22Rv1 (cell line): ENCODE measurements at regions not wholly inside any gene's neighbourhood (a gene's known extent, or its start where the extent isn't known, plus 50 kb on each side); places are given as distances from the start of the nearest gene placed in this dataset.
"Not testable (repeated sequence)": the region's sequence is repeated elsewhere in the genome, so short reads cannot be mapped to it uniquely, and the experiment has no call there.

Experiments used
- H3K27ac ChIP-seq: fragments of 450-650 bp; 2 replicates; pipeline ENCODE4 v1.5.1; 2017
- ZFX ChIP-seq: fragments of 450-650 bp; IDR thresholded peaks from 2 replicates; pipeline ENCODE4 v1.6.1; 2017; ENCODE audit warnings: antibody characterized with exemption, borderline replicate concordance
- TF ChIP-seq, protein P1 (sequence below): fragments of 450-650 bp; IDR thresholded peaks from 2 replicates; pipeline ENCODE4 v1.5.1; 2017; ENCODE audit warnings: mild to moderate bottlenecking

DNA sequence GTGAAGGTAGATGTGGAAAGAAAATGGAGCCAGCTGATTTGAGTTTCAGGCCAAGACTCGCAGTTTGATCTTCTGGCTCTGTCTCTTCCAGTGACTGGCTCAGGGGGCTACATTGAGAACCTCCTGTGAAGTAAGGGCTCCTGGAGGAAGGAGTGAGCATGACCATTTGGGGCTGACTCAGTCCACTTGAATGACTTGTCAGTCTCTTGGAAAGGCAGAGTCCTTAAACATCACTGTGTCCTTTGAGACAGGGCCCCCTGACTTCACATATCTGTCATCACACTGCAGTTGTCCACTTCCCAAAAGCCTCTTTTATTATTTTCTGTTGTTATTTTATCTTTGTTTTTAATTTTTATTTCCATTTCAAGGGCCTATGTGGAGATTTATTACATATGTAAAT, 204.6 kb upstream of the APCDD1 start:
- no peak overlapping the region for H3K27ac ChIP-seq
- TF ChIP-seq, protein P1, sequence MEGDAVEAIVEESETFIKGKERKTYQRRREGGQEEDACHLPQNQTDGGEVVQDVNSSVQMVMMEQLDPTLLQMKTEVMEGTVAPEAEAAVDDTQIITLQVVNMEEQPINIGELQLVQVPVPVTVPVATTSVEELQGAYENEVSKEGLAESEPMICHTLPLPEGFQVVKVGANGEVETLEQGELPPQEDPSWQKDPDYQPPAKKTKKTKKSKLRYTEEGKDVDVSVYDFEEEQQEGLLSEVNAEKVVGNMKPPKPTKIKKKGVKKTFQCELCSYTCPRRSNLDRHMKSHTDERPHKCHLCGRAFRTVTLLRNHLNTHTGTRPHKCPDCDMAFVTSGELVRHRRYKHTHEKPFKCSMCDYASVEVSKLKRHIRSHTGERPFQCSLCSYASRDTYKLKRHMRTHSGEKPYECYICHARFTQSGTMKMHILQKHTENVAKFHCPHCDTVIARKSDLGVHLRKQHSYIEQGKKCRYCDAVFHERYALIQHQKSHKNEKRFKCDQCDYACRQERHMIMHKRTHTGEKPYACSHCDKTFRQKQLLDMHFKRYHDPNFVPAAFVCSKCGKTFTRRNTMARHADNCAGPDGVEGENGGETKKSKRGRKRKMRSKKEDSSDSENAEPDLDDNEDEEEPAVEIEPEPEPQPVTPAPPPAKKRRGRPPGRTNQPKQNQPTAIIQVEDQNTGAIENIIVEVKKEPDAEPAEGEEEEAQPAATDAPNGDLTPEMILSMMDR = no peak
- TF ChIP-seq ZFX = no peak

DNA sequence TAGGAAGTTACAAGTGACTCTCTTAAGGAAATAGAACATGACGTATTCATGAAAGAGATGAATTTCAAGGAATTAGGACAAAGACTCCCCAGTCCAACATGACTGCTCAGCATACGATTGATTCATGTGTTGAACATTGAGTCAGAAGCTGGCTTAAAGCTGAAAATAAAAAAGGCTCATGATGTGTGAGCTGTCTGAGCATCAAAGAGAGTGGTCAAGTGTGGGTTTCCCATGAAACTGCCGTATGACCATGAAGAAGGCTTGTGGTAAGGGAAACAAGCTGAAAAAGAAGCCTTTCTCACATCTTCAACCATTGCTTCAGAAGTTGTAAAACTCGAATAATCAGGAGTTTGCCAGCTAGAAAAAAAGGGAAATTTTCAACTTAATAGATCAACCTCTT, 201.9 kb upstream of the APCDD1 start:
- no peak for TF ChIP-seq ZFX
- TF ChIP-seq, protein P1 = no peak

DNA sequence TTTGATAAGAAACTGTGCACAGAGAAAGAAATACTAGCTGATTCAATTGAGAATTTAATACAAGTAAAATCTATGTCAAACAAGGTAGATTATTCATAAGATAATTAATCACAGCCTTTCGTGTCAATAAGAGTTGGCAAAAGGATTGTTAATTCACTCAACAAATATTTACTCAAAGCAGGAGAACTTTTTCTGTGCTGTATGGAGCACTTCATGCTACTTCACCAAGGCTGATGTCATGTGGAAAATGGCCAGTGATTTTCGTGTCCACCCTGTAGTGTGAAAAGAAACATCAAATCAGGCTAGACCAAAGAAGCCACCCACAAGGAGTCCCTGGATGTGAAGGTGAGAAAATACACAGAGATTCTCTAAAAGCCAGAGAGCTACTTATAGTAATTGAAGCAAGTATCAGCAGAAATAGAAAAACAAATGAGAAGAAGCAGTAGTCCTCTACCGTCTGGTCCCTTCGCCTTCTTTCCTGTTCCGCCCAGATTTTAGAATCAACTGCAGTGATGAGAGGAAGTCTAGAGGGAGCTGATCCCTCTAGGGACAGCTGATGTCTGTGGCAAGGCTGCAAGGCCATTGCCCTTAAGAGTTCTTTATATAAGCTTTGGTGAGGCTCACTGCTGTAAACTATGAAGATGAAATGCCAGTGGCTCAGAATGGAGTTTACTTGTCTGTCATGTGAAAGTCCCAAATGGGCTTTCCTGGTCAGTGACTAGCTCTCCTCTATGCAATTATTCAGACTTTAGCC, 201.3 kb upstream of the APCDD1 start:
- TF ChIP-seq, protein P1 = no peak
- no peak for TF ChIP-seq ZFX
- H3K27ac ChIP-seq = no peak overlapping the region

More for the DNA sequence above, 201.9 kb upstream of the APCDD1 start:
- no peak overlapping the region for H3K27ac ChIP-seq

DNA sequence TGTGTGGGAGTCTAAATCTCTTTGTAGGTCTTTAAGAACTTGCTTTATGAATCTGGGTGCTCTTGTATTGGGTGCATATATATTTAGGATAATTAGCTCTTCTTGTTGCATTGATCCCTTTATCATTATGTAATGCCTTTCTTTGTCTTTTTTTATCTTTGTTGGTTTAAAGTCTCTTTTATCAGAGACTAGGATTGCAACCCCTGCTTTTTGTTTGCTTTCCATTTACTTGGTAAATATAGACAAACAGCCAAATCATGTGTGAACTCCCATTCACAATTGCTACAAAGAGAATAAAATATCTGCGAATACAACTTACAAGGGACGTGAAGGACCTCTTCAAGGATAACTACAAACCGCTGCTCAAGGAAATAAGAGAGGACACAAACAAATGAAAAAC, 198.2 kb upstream of the APCDD1 start:
- H3K27ac ChIP-seq = not testable (repeated sequence)

DNA sequence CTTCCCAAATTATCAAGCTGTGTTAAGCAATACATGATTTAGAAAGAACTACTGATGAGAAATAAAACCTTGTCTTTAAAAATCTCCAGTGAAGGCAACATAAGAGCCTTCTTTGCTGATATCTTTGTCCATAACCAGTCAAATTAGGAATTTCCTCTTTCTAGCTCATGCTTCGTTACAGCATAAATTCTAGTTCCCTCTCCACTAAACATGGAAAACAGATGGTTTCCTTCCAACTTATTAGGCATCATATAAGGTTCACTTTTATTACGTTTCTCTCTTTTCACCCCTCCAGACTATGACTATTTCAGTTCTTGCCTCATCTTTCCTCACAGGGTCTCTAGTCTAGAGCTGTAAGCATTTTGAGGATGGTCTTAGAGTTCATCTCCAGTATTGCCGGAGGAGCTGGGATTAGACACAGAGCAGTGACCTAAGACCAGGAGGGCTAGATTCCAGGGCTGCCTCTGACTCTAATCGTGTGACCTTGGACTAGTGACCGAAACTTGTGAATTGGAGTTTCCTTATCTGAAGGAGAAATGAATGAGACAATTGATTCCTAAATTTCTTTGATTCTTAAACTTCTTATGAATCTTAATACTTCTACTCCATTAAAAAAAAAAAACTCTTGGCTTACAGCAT, 195.5 kb upstream of the APCDD1 start:
- H3K27ac ChIP-seq = no peak overlapping the region
- TF ChIP-seq, protein P1 = no peak
- no peak for TF ChIP-seq ZFX

DNA sequence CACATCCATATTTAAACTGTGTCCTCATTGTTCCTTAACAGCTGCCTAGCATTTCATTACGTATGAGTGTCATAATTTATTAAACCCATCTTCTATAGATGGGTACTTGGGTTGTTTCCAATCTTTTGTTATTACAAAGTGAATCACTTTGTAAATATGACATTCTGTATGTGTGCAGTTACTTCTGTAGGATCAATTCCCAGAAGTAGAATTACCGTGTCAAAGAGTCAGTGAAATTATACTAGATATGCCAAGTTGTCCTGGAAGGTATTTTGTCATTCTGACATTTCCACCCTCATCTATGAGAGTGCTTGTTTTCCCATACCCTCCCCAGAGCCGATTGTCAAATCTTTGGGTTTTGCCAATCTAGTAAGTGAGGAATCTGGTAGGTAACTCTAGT, 194.5 kb upstream of the APCDD1 start:
- no peak for TF ChIP-seq ZFX
- TF ChIP-seq, protein P1 = no peak
- H3K27ac ChIP-seq = no peak overlapping the region

DNA sequence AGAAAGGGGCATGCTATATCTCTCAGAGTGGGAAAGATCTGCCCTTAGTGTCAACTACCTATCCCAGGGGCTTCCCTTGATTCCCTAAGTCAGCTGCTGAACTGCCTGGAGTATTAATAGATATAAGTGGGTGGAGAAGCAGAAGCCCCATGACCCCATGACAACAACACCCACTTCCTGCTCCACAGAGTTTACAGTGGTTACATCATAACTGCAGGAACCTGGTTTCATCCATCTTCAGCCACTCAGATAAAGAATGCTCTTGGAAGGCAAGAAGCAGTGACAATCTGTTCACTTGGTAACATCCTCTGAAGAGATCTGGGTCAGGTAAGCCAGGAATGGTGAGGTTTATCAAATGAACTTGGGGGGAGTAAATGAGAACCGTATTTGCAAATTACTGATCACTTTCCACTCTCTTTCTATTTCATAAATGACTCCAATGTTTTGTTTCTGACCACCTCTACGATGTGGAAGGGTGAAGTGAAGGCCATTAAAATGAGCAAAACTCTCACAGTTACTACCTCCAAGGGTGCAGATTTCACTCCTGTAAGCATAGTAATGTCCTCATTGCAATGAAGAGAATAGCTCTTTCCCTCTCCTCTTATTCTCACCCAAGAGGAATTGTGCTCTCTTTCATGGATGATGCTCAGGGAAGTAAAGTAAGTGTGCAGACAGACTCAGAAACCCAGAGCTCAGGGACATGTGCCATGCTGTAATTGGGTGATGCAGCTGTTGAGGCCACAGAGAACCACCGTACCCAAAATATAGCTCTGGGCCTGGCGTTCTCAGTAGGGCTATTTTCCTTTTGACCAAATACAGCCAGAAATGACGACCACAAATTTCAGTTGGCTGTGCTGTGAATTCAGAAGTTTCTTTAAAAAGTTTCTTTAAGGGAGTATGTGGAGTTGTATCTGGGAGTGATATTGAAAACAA, 192.8 kb upstream of the APCDD1 start:
- TF ChIP-seq, protein P1 = no peak
- TF ChIP-seq ZFX = no peak
- no peak overlapping the region for H3K27ac ChIP-seq
